HFFc6 (cell line): ENCODE measurements at regions not wholly inside any gene's neighbourhood (a gene's known extent, or its start where the extent isn't known, plus 50 kb on each side); places are given as distances from the start of the nearest gene placed in this dataset.

ENCODE experiments used
- DNase-seq: peaks from one replicate; pipeline ENCODE4 v3.0.0-alpha.2; 2018
- H3K27ac Mint-ChIP-seq: 2 replicates; pipeline ENCODE4 v1.8.0; 2020; ENCODE audit warnings: mild to moderate bottlenecking, mixed read lengths
- H3K27me3 Mint-ChIP-seq: 2 replicates; pipeline ENCODE4 v1.8.0; 2021; ENCODE audit warnings: mild to moderate bottlenecking, moderate library complexity, mixed read lengths; ENCODE audit not compliant: insufficient read depth
- H3K36me3 Mint-ChIP-seq: 2 replicates; pipeline ENCODE4 v1.8.0; 2021; ENCODE audit warnings: low read depth, mixed read lengths
- H3K4me1 Mint-ChIP-seq: 2 replicates; pipeline ENCODE4 v1.8.0; 2020; ENCODE audit warnings: low read depth, mixed read lengths
- H3K4me3 Mint-ChIP-seq: 2 replicates; pipeline ENCODE4 v1.8.0; 2020; ENCODE audit warnings: mild to moderate bottlenecking, moderate library complexity, mixed read lengths
- H3K9me3 Mint-ChIP-seq: 2 replicates; pipeline ENCODE4 v1.8.0; 2020; ENCODE audit warnings: mild to moderate bottlenecking, mixed read lengths
- TF ChIP-seq, protein P1 (sequence below): fragments of 200-600 bp; sonication (generic); IDR thresholded peaks from 2 replicates; pipeline ENCODE4 v1.5.0; 2021; ENCODE audit warnings: antibody characterized with exemption, mild to moderate bottlenecking

DNA sequence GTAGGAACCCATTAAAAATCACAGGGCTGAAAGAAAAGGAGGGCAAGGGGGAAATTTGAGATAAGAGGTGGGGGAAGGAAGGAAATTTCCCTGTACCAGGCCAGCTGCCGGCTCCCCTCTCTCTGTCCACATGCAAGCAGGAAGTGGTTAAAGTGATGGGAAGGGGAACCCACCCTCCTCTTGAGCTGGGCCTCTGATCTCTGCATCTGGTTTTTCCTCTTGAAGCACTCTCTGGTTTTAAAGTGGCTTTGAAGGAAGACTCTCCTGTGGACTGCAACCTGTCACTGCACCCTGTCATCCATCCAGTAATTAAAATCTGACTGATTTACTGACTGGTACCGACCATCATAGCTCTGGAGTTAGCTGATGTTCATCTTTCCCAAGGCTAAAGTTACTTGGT lies 239.6 kb downstream of the TSHZ3 start:
- Mint-ChIP-seq H3K4me3 (no peak overlapping the region), H3K27me3 (peaks cover 7% of the 10 kb centered on the region), H3K9me3 (no peaks in the 10 kb centered on the region), H3K4me1 (peaks cover 34% of the 10 kb centered on the region), H3K36me3 (no peaks in the 10 kb centered on the region), H3K27ac (no peak overlapping the region)
- no peak for DNase-seq
- TF ChIP-seq, protein P1, sequence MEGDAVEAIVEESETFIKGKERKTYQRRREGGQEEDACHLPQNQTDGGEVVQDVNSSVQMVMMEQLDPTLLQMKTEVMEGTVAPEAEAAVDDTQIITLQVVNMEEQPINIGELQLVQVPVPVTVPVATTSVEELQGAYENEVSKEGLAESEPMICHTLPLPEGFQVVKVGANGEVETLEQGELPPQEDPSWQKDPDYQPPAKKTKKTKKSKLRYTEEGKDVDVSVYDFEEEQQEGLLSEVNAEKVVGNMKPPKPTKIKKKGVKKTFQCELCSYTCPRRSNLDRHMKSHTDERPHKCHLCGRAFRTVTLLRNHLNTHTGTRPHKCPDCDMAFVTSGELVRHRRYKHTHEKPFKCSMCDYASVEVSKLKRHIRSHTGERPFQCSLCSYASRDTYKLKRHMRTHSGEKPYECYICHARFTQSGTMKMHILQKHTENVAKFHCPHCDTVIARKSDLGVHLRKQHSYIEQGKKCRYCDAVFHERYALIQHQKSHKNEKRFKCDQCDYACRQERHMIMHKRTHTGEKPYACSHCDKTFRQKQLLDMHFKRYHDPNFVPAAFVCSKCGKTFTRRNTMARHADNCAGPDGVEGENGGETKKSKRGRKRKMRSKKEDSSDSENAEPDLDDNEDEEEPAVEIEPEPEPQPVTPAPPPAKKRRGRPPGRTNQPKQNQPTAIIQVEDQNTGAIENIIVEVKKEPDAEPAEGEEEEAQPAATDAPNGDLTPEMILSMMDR: no peak

DNA sequence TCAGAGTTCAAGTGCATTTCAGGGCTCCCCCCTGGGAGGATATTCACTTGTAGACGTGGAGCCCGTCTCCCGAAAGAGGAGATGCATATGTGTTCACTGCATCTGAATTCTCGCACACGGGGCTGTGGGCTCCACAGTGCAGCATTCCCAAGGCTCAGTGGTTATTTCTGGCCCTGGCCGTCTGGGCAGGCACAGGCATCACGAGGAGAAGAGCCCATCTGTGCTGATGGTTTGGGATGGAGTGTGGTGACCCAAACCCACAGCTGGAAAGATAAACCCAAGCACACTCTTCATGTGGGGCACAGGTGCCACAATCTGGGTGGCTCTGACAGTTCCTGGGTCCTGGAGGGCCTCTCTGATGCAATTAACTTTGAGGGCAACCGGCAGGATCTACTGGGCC lies 242.1 kb downstream of the TSHZ3 start:
- Mint-ChIP-seq H3K27me3 (peaks cover 13% of the 10 kb centered on the region), H3K36me3 (no peaks in the 10 kb centered on the region), H3K9me3 (no peaks in the 10 kb centered on the region)

DNA sequence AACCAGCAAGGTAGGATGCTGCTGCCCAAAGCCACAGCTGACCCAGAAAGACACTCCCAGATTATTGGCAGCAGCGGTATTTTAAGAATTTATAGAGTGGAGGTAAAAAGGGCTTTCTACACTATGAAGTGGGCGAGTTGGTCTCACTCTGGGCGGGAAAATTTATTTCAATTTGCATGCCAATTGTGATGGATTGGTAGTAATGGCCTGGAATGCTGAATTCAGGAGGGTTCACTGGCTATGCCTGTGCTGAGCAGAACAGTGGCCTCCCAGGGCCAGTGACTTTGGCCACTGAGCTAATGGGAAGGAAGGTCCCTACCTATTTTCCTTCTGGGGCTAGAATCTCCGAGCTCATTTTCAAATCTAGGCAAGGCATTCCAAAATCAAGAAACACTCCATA lies 243.5 kb downstream of the TSHZ3 start:
- H3K4me1 Mint-ChIP-seq: peaks cover 5% of the 10 kb centered on the region
- TF ChIP-seq, protein P1: no peak
- no peaks in the 10 kb centered on the region for H3K36me3 Mint-ChIP-seq
- H3K27me3 Mint-ChIP-seq: peaks cover 13% of the 10 kb centered on the region
- no peak overlapping the region for H3K4me3 Mint-ChIP-seq
- DNase-seq: no peak
- H3K27ac Mint-ChIP-seq: no peak overlapping the region
- H3K9me3 Mint-ChIP-seq: no peaks in the 10 kb centered on the region

More for the DNA sequence above, 242.1 kb downstream of the TSHZ3 start:
- TF ChIP-seq, protein P1: no peak
- DNase-seq: no peak
- no peak overlapping the region for H3K4me3 Mint-ChIP-seq
- no peak overlapping the region for H3K27ac Mint-ChIP-seq
- peaks cover 9% of the 10 kb centered on the region for H3K4me1 Mint-ChIP-seq

DNA sequence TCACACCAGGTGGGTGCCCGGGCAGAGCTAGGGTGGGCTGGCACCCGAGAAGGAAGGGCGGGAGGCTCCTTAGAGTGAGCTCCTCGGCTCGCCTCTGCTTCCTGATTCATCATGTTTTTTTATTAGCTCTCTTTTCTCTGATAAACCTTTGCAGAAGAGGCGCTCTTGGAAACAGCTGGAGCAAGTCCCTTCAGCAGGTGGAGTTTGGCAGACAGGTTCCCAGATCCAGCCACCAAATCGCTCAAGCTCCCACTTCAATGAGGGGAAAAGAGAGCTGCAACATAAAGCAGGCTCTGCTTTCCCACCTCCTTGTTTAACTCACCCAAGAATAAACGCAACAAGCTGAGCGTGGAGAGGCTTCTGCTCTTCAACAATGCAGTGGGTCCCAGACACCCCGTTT lies 244.8 kb downstream of the TSHZ3 start:
- TF ChIP-seq, protein P1: no peak
- H3K27me3 Mint-ChIP-seq: peaks cover 13% of the 10 kb centered on the region
- H3K27ac Mint-ChIP-seq: no peak overlapping the region
- H3K4me1 Mint-ChIP-seq: no peaks in the 10 kb centered on the region; the same call in 1 of the 2 replicates
- no peaks in the 10 kb centered on the region for H3K9me3 Mint-ChIP-seq
- DNase-seq: no peak
- no peaks in the 10 kb centered on the region for H3K36me3 Mint-ChIP-seq
- H3K4me3 Mint-ChIP-seq: no peak overlapping the region

DNA sequence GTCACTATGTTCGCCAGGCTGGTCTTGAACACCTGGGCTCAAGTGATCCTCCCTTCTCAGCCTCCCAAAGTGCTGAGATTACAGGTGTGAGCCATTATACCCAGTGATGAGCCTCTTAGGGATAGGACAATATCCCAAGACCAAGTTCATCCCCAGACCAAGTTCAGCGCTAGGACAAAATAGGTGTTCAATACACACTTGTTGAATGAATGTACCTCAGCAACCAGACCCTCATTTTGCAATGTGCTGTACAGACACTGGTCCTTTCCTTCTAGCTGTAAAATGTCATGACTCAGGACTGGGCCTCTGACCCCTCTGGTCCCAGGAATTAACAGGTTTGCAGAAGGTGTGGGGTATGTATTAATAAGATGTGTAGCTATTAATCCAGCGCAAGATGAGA lies 246.0 kb downstream of the TSHZ3 start:
- Mint-ChIP-seq H3K4me3 (no peak overlapping the region), H3K4me1 (no peaks in the 10 kb centered on the region; the same call in 1 of the 2 replicates), H3K36me3 (no peaks in the 10 kb centered on the region), H3K27ac (no peak overlapping the region), H3K27me3 (peaks cover 13% of the 10 kb centered on the region), H3K9me3 (no peaks in the 10 kb centered on the region)
- DNase-seq: no peak
- TF ChIP-seq, protein P1: no peak

DNA sequence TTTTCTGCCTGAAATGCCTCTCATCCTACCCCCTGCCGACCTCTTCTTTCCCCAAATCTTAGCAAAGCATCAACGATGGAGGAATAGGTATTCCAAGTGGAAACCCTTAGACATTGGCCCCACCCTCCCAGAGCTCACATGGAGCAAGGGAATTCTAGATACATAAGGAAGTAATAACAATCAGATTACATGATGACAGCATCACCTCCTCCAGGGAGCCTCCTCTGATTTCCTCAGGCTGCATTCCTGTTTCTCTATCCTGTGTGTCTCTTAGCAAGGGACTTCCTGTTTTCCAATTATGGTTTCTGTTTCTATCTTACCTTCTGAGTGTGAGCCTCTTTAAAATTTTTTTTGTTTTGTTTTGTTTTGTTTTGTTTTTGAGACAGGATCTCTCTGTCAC lies 246.6 kb downstream of the TSHZ3 start:
- Mint-ChIP-seq H3K4me1 (no peaks in the 10 kb centered on the region; the same call in 1 of the 2 replicates), H3K9me3 (no peaks in the 10 kb centered on the region), H3K27me3 (peaks cover 11% of the 10 kb centered on the region), H3K4me3 (no peak overlapping the region), H3K27ac (no peak overlapping the region), H3K36me3 (no peaks in the 10 kb centered on the region)
- TF ChIP-seq, protein P1: no peak
- no peak for DNase-seq
